GM12878 (cell line): ENCODE measurements at regions not wholly inside any gene's neighbourhood (a gene's known extent, or its start where the extent isn't known, plus 50 kb on each side); places are given as distances from the start of the nearest gene placed in this dataset.

Experiments used
- ATF7 ChIP-seq: fragments of 450-650 bp; IDR thresholded peaks from 2 replicates; pipeline ENCODE4 v1.6.1; 2016; ENCODE audit warnings: low read depth, mild to moderate bottlenecking
- CREB1 ChIP-seq: IDR thresholded peaks from 2 replicates; pipeline ENCODE4 v1.6.1; 2012; ENCODE audit warnings: low read depth, mild to moderate bottlenecking, inconsistent platforms
- FOXM1 ChIP-seq: IDR thresholded peaks from 2 replicates; pipeline ENCODE4 v1.6.1; 2012; ENCODE audit warnings: low read depth, mild to moderate bottlenecking, inconsistent platforms, low read length, moderate library complexity
- IKZF2 ChIP-seq, 2 experiments: fragments of 450-650 bp; IDR thresholded peaks; 2 replicates each; pipeline ENCODE4 v1.6.1; 2017; ENCODE audit warnings: mild to moderate bottlenecking in 2 of 2, moderate library complexity in 2 of 2
- KDM1A ChIP-seq: fragments of 200-600 bp; sonication (generic); IDR thresholded peaks from 2 replicates; pipeline ENCODE4 v1.6.1; 2016; ENCODE audit warnings: borderline replicate concordance
- NBN ChIP-seq: fragments of 450-650 bp; IDR thresholded peaks from 2 replicates; pipeline ENCODE4 v1.6.1; 2016
- NFIC ChIP-seq: IDR thresholded peaks from 2 replicates; pipeline ENCODE4 v1.6.1; 2012; ENCODE audit warnings: low read depth, mild to moderate bottlenecking, inconsistent platforms, low read length, moderate library complexity
- NR2F1 ChIP-seq: fragments of 450-650 bp; conservative IDR thresholded peaks from 2 replicates; pipeline ENCODE4 v1.6.1; 2017; ENCODE audit warnings: mild to moderate bottlenecking
- PML ChIP-seq: IDR thresholded peaks from 2 replicates; pipeline ENCODE4 v1.6.1; 2012; ENCODE audit warnings: low read length, inconsistent platforms
- POLR2A ChIP-seq: IDR thresholded peaks from 2 replicates; pipeline ENCODE4 v1.6.1; 2011; ENCODE audit warnings: low read depth, mild to moderate bottlenecking, low read length
- RAD51 ChIP-seq: fragments of 450-650 bp; IDR thresholded peaks from 2 replicates; pipeline ENCODE4 v1.6.1; 2016; ENCODE audit warnings: moderate library complexity, mild to moderate bottlenecking, inconsistent platforms
- SPI1 ChIP-seq: IDR thresholded peaks from 2 replicates; pipeline ENCODE4 v1.6.1; 2011; ENCODE audit warnings: low read depth, mild to moderate bottlenecking, low read length, moderate library complexity, borderline replicate concordance; ENCODE audit not compliant: insufficient read depth
- TARDBP ChIP-seq: IDR thresholded peaks from 2 replicates; pipeline ENCODE4 v1.6.1; 2016; ENCODE audit warnings: borderline replicate concordance
- TCF7 ChIP-seq: IDR thresholded peaks from 2 replicates; pipeline ENCODE4 v1.6.1; 2014; ENCODE audit warnings: antibody characterized with exemption, borderline replicate concordance
- ZNF207 ChIP-seq: fragments of 450-650 bp; IDR thresholded peaks from 2 replicates; pipeline ENCODE4 v1.6.1; 2014; ENCODE audit warnings: antibody characterized with exemption, mild to moderate bottlenecking, borderline replicate concordance
- TF ChIP-seq, protein P1 (sequence below): fragments of 450-650 bp; IDR thresholded peaks from 2 replicates; pipeline ENCODE4 v1.6.1; 2017; ENCODE audit warnings: mild to moderate bottlenecking, moderate library complexity
- TF ChIP-seq, protein P2 (sequence below): fragments of 450-650 bp; IDR thresholded peaks from 2 replicates; pipeline ENCODE4 v1.6.1; 2016; ENCODE audit warnings: mild to moderate bottlenecking
- TF ChIP-seq, protein P3 (sequence below): fragments of 450-650 bp; formaldehyde crosslinking; IDR thresholded peaks from 2 replicates; pipeline ENCODE4 v1.5.0; 2022; ENCODE audit warnings: mild to moderate bottlenecking, missing genetic modification characterization
- TF ChIP-seq, protein P4 (sequence below): IDR thresholded peaks from 2 replicates; pipeline ENCODE4 v1.6.1; 2012; ENCODE audit warnings: improper control_type of control experiment, low read depth, low read length; ENCODE audit not compliant: insufficient replicate concordance

DNA sequence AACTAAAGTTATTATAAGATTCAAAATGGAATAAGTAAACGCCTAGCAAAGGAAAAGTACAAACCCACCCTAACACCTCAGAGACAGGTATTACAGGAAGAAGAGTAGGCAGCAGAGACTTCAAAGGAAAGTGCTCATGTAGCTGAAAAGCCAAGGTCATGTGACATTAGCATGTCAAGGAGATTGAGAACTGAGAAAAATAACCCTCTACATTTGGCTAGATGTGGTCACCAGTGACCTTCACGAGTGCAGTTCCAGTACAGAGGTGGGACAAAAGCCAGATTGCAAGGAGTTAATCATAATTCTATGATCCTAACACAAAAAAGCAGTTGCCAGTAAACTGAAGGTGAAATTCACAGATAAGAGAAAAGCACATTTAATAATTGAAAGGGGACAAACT is 252.7 kb downstream of the ZEB2 start (continued):
- TF ChIP-seq, protein P1, sequence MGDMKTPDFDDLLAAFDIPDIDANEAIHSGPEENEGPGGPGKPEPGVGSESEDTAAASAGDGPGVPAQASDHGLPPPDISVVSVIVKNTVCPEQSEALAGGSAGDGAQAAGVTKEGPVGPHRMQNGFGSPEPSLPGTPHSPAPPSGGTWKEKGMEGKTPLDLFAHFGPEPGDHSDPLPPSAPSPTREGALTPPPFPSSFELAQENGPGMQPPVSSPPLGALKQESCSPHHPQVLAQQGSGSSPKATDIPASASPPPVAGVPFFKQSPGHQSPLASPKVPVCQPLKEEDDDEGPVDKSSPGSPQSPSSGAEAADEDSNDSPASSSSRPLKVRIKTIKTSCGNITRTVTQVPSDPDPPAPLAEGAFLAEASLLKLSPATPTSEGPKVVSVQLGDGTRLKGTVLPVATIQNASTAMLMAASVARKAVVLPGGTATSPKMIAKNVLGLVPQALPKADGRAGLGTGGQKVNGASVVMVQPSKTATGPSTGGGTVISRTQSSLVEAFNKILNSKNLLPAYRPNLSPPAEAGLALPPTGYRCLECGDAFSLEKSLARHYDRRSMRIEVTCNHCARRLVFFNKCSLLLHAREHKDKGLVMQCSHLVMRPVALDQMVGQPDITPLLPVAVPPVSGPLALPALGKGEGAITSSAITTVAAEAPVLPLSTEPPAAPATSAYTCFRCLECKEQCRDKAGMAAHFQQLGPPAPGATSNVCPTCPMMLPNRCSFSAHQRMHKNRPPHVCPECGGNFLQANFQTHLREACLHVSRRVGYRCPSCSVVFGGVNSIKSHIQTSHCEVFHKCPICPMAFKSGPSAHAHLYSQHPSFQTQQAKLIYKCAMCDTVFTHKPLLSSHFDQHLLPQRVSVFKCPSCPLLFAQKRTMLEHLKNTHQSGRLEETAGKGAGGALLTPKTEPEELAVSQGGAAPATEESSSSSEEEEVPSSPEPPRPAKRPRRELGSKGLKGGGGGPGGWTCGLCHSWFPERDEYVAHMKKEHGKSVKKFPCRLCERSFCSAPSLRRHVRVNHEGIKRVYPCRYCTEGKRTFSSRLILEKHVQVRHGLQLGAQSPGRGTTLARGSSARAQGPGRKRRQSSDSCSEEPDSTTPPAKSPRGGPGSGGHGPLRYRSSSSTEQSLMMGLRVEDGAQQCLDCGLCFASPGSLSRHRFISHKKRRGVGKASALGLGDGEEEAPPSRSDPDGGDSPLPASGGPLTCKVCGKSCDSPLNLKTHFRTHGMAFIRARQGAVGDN: peak; percentile 81
- TF ChIP-seq PML: no peak
- TF ChIP-seq, protein P2, sequence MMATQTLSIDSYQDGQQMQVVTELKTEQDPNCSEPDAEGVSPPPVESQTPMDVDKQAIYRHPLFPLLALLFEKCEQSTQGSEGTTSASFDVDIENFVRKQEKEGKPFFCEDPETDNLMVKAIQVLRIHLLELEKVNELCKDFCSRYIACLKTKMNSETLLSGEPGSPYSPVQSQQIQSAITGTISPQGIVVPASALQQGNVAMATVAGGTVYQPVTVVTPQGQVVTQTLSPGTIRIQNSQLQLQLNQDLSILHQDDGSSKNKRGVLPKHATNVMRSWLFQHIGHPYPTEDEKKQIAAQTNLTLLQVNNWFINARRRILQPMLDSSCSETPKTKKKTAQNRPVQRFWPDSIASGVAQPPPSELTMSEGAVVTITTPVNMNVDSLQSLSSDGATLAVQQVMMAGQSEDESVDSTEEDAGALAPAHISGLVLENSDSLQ: peak; percentile 15; the same call in 1 of the 2 replicates
- TF ChIP-seq KDM1A: no peak
- TF ChIP-seq TARDBP: no peak
- no peak for TF ChIP-seq ZNF207
- TF ChIP-seq FOXM1: peak; percentile 33; the same call in 1 of the 2 replicates
- TF ChIP-seq, protein P3, sequence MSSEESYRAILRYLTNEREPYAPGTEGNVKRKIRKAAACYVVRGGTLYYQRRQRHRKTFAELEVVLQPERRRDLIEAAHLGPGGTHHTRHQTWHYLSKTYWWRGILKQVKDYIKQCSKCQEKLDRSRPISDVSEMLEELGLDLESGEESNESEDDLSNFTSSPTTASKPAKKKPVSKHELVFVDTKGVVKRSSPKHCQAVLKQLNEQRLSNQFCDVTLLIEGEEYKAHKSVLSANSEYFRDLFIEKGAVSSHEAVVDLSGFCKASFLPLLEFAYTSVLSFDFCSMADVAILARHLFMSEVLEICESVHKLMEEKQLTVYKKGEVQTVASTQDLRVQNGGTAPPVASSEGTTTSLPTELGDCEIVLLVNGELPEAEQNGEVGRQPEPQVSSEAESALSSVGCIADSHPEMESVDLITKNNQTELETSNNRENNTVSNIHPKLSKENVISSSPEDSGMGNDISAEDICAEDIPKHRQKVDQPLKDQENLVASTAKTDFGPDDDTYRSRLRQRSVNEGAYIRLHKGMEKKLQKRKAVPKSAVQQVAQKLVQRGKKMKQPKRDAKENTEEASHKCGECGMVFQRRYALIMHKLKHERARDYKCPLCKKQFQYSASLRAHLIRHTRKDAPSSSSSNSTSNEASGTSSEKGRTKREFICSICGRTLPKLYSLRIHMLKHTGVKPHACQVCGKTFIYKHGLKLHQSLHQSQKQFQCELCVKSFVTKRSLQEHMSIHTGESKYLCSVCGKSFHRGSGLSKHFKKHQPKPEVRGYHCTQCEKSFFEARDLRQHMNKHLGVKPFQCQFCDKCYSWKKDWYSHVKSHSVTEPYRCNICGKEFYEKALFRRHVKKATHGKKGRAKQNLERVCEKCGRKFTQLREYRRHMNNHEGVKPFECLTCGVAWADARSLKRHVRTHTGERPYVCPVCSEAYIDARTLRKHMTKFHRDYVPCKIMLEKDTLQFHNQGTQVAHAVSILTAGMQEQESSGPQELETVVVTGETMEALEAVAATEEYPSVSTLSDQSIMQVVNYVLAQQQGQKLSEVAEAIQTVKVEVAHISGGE (CRISPR knock-in tag): no peak
- TF ChIP-seq IKZF2 (IDR thresholded peaks at IDR 0.05): peak; percentile 42; a peak in 2 of 4 replicates
- peak; percentile 61; the same call in 1 of the 2 replicates for TF ChIP-seq TCF7
- TF ChIP-seq NR2F1: peak; percentile 59; the same call in 1 of the 2 replicates
- TF ChIP-seq NBN: 0 out of 2 replicates have a peak, but pooled peaks have one; percentile 52
- 0 out of 2 replicates have a peak, but pooled peaks have one; percentile 34 for TF ChIP-seq CREB1
- TF ChIP-seq ATF7: peak; percentile 44; the same call in 1 of the 2 replicates
- TF ChIP-seq, protein P4, sequence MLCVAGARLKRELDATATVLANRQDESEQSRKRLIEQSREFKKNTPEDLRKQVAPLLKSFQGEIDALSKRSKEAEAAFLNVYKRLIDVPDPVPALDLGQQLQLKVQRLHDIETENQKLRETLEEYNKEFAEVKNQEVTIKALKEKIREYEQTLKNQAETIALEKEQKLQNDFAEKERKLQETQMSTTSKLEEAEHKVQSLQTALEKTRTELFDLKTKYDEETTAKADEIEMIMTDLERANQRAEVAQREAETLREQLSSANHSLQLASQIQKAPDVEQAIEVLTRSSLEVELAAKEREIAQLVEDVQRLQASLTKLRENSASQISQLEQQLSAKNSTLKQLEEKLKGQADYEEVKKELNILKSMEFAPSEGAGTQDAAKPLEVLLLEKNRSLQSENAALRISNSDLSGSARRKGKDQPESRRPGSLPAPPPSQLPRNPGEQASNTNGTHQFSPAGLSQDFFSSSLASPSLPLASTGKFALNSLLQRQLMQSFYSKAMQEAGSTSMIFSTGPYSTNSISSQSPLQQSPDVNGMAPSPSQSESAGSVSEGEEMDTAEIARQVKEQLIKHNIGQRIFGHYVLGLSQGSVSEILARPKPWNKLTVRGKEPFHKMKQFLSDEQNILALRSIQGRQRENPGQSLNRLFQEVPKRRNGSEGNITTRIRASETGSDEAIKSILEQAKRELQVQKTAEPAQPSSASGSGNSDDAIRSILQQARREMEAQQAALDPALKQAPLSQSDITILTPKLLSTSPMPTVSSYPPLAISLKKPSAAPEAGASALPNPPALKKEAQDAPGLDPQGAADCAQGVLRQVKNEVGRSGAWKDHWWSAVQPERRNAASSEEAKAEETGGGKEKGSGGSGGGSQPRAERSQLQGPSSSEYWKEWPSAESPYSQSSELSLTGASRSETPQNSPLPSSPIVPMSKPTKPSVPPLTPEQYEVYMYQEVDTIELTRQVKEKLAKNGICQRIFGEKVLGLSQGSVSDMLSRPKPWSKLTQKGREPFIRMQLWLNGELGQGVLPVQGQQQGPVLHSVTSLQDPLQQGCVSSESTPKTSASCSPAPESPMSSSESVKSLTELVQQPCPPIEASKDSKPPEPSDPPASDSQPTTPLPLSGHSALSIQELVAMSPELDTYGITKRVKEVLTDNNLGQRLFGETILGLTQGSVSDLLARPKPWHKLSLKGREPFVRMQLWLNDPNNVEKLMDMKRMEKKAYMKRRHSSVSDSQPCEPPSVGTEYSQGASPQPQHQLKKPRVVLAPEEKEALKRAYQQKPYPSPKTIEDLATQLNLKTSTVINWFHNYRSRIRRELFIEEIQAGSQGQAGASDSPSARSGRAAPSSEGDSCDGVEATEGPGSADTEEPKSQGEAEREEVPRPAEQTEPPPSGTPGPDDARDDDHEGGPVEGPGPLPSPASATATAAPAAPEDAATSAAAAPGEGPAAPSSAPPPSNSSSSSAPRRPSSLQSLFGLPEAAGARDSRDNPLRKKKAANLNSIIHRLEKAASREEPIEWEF: no peak
- TF ChIP-seq NFIC: peak; percentile 45; the same call in 1 of the 2 replicates
- TF ChIP-seq RAD51: peak; percentile 94
- TF ChIP-seq SPI1: peak; percentile 41; the same call in 1 of the 2 replicates
- no peak for TF ChIP-seq POLR2A
